ENCODE measurements at regions not wholly inside any gene's neighbourhood (a gene's known extent, or its start where the extent isn't known, plus 50 kb on each side); places are given as distances from the start of the nearest gene placed in this dataset.

DNA sequence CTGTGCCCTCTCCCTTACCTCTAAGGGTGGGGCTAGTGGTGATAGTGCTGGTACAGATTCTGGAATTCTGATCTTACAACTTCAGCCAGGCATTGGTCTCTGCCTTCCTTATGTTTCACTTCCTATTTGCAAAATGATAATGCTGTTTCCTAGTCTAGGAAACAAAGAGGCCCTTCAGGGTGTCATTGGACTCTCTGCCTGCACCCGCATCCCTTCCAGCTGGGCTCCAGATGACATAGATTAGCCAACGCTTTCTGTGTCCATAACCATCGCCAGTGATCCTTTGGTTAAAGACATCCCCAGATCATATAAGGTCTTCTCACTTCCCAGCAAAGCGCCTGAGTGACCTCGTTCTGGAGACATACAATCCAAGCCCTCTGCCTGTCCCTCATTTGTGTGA, 180.7 kb downstream of the ERCC6L2 start:
- no peak for TF ChIP-seq ZNF24 (IDR thresholded peaks at IDR 0.05)
- TF ChIP-seq, protein P1, sequence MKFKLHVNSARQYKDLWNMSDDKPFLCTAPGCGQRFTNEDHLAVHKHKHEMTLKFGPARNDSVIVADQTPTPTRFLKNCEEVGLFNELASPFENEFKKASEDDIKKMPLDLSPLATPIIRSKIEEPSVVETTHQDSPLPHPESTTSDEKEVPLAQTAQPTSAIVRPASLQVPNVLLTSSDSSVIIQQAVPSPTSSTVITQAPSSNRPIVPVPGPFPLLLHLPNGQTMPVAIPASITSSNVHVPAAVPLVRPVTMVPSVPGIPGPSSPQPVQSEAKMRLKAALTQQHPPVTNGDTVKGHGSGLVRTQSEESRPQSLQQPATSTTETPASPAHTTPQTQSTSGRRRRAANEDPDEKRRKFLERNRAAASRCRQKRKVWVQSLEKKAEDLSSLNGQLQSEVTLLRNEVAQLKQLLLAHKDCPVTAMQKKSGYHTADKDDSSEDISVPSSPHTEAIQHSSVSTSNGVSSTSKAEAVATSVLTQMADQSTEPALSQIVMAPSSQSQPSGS (CRISPR knock-in tag; IDR thresholded peaks at IDR 0.05): no peak
- TF ChIP-seq GABPB1 (CRISPR knock-in tag; IDR thresholded peaks at IDR 0.05): no peak
- TF ChIP-seq, protein P2, sequence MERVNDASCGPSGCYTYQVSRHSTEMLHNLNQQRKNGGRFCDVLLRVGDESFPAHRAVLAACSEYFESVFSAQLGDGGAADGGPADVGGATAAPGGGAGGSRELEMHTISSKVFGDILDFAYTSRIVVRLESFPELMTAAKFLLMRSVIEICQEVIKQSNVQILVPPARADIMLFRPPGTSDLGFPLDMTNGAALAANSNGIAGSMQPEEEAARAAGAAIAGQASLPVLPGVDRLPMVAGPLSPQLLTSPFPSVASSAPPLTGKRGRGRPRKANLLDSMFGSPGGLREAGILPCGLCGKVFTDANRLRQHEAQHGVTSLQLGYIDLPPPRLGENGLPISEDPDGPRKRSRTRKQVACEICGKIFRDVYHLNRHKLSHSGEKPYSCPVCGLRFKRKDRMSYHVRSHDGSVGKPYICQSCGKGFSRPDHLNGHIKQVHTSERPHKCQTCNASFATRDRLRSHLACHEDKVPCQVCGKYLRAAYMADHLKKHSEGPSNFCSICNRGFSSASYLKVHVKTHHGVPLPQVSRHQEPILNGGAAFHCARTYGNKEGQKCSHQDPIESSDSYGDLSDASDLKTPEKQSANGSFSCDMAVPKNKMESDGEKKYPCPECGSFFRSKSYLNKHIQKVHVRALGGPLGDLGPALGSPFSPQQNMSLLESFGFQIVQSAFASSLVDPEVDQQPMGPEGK (CRISPR knock-in tag; IDR thresholded peaks at IDR 0.05; ENCODE audit: borderline replicate concordance): no peak
- no peak for TF ChIP-seq PHF20 (IDR thresholded peaks at IDR 0.05; ENCODE audit: partially characterized antibody)
- TF ChIP-seq, protein P3, sequence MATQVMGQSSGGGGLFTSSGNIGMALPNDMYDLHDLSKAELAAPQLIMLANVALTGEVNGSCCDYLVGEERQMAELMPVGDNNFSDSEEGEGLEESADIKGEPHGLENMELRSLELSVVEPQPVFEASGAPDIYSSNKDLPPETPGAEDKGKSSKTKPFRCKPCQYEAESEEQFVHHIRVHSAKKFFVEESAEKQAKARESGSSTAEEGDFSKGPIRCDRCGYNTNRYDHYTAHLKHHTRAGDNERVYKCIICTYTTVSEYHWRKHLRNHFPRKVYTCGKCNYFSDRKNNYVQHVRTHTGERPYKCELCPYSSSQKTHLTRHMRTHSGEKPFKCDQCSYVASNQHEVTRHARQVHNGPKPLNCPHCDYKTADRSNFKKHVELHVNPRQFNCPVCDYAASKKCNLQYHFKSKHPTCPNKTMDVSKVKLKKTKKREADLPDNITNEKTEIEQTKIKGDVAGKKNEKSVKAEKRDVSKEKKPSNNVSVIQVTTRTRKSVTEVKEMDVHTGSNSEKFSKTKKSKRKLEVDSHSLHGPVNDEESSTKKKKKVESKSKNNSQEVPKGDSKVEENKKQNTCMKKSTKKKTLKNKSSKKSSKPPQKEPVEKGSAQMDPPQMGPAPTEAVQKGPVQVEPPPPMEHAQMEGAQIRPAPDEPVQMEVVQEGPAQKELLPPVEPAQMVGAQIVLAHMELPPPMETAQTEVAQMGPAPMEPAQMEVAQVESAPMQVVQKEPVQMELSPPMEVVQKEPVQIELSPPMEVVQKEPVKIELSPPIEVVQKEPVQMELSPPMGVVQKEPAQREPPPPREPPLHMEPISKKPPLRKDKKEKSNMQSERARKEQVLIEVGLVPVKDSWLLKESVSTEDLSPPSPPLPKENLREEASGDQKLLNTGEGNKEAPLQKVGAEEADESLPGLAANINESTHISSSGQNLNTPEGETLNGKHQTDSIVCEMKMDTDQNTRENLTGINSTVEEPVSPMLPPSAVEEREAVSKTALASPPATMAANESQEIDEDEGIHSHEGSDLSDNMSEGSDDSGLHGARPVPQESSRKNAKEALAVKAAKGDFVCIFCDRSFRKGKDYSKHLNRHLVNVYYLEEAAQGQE (IDR thresholded peaks at IDR 0.05; ENCODE audit: borderline replicate concordance): no peak
- TF ChIP-seq, protein P3 (CRISPR knock-in tag; IDR thresholded peaks at IDR 0.05; ENCODE audit: low read depth): no peak
- no peak for TF ChIP-seq CBX3 (IDR thresholded peaks at IDR 0.05; ENCODE audit: borderline replicate concordance in 1 of 2, low read length in 2 of 2)
- no peak for TF ChIP-seq PRMT5 (CRISPR knock-in tag; IDR thresholded peaks at IDR 0.05)
- TF ChIP-seq, protein P4, sequence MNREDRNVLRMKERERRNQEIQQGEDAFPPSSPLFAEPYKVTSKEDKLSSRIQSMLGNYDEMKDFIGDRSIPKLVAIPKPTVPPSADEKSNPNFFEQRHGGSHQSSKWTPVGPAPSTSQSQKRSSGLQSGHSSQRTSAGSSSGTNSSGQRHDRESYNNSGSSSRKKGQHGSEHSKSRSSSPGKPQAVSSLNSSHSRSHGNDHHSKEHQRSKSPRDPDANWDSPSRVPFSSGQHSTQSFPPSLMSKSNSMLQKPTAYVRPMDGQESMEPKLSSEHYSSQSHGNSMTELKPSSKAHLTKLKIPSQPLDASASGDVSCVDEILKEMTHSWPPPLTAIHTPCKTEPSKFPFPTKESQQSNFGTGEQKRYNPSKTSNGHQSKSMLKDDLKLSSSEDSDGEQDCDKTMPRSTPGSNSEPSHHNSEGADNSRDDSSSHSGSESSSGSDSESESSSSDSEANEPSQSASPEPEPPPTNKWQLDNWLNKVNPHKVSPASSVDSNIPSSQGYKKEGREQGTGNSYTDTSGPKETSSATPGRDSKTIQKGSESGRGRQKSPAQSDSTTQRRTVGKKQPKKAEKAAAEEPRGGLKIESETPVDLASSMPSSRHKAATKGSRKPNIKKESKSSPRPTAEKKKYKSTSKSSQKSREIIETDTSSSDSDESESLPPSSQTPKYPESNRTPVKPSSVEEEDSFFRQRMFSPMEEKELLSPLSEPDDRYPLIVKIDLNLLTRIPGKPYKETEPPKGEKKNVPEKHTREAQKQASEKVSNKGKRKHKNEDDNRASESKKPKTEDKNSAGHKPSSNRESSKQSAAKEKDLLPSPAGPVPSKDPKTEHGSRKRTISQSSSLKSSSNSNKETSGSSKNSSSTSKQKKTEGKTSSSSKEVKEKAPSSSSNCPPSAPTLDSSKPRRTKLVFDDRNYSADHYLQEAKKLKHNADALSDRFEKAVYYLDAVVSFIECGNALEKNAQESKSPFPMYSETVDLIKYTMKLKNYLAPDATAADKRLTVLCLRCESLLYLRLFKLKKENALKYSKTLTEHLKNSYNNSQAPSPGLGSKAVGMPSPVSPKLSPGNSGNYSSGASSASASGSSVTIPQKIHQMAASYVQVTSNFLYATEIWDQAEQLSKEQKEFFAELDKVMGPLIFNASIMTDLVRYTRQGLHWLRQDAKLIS (CRISPR knock-in tag; IDR thresholded peaks at IDR 0.05): no peak
